Vagina (tissue), 2 donors: ENCODE measurements at regions not wholly inside any gene's neighbourhood (a gene's known extent, or its start where the extent isn't known, plus 50 kb on each side); places are given as distances from the start of the nearest gene placed in this dataset.

Experiments used
- DNase-seq, 2 donors: peaks; one replicate each; pipeline ENCODE4 v3.0.0-alpha.2; 2017; ENCODE audit errors: extremely low spot score in 2 of 2
- H3K27ac ChIP-seq: fragments of 200-600 bp; sonication (generic); one replicate; pipeline ENCODE4 v1.5.1; 2019
- H3K27me3 ChIP-seq: fragments of 200-600 bp; sonication (generic); one replicate; pipeline ENCODE4 v1.5.1; 2019
- H3K36me3 ChIP-seq, 2 donors: fragments of 200-600 bp; sonication (generic); one replicate each; pipeline ENCODE4 v1.5.1; 2017 to 2019
- H3K4me1 ChIP-seq: fragments of 200-600 bp; sonication (generic); one replicate; pipeline ENCODE4 v1.5.1; 2019
- H3K4me3 ChIP-seq, 2 donors: fragments of 200-600 bp; sonication (generic); 1 replicate in 1 of 2; 2 replicates in 1 of 2; pipeline ENCODE4 v1.5.1; 2016 to 2019
- H3K9me3 ChIP-seq: fragments of 200-600 bp; sonication (generic); one replicate; pipeline ENCODE4 v1.5.1; 2019
- POLR2A ChIP-seq, 2 donors: fragments of 450-650 bp; IDR thresholded peaks; one replicate each; pipeline ENCODE4 v1.6.1; 2017; ENCODE audit warnings: antibody characterized with exemption in 2 of 2, mild to moderate bottlenecking in 2 of 2, moderate library complexity in 2 of 2
- POLR2AphosphoS5 ChIP-seq, 2 donors: sonication (generic); formaldehyde crosslinking; IDR thresholded peaks; one replicate each; pipeline ENCODE4 v1.9.0; 2017; ENCODE audit warnings: antibody characterized with exemption in 2 of 2, mild to moderate bottlenecking in 2 of 2, low read depth in 1 of 2; ENCODE audit not compliant: insufficient read depth in 1 of 2
- intact Hi-C: fragments of 100-400 bp; cut with DNase I; formaldehyde crosslinking; loops from one replicate; pipeline ENCODE4 v1.15.1; 2023
- TF ChIP-seq, protein P1 (sequence below), 3 experiments: fragments of 450-650 bp in 2 of 3; fragments of 200-600 bp in 1 of 3; sonication (generic) in 1 of 3; IDR thresholded peaks; one replicate each; pipeline ENCODE4 v1.5.1; 2017 to 2019; ENCODE audit warnings: antibody characterized with exemption in 3 of 3, mild to moderate bottlenecking in 2 of 3, moderate library complexity in 2 of 3

- no peak for TF ChIP-seq POLR2A (IDR thresholded peaks at IDR 0.05)
- TF ChIP-seq, protein P1, sequence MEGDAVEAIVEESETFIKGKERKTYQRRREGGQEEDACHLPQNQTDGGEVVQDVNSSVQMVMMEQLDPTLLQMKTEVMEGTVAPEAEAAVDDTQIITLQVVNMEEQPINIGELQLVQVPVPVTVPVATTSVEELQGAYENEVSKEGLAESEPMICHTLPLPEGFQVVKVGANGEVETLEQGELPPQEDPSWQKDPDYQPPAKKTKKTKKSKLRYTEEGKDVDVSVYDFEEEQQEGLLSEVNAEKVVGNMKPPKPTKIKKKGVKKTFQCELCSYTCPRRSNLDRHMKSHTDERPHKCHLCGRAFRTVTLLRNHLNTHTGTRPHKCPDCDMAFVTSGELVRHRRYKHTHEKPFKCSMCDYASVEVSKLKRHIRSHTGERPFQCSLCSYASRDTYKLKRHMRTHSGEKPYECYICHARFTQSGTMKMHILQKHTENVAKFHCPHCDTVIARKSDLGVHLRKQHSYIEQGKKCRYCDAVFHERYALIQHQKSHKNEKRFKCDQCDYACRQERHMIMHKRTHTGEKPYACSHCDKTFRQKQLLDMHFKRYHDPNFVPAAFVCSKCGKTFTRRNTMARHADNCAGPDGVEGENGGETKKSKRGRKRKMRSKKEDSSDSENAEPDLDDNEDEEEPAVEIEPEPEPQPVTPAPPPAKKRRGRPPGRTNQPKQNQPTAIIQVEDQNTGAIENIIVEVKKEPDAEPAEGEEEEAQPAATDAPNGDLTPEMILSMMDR (IDR thresholded peaks at IDR 0.05) = no peak
- TF ChIP-seq POLR2AphosphoS5 (IDR thresholded peaks at IDR 0.05; ENCODE audit: insufficient read depth in 1 of 2, low read depth in 1 of 2) = no peak
Measured at GRCh38 chr5:173786286-173787187, 101.6 kb upstream of the CPEB4 start.

GRCh38 chr5:173789031-173789920 lies 98.9 kb upstream of the CPEB4 start:
- Histone ChIP-seq H3K27me3 (no peaks in the 10 kb centered on the region), H3K9me3 (no peaks in the 10 kb centered on the region), H3K4me3 (no peak overlapping the region), H3K36me3 (no peaks in the 10 kb centered on the region), H3K4me1 (peaks cover 6% of the 10 kb centered on the region), H3K27ac (no peak overlapping the region)
- intact Hi-C loops = no loop called here
- TF ChIP-seq POLR2AphosphoS5 (IDR thresholded peaks at IDR 0.05; ENCODE audit: insufficient read depth in 1 of 2, low read depth in 1 of 2) (no peak), POLR2A (IDR thresholded peaks at IDR 0.05) (no peak)
- TF ChIP-seq, protein P1 (IDR thresholded peaks at IDR 0.05) = no peak
- no peak for DNase-seq

More at GRCh38 chr5:173786286-173787187, 101.6 kb upstream of the CPEB4 start:
- Histone ChIP-seq H3K4me3 (no peak overlapping the region), H3K4me1 (peaks cover 20% of the 10 kb centered on the region), H3K36me3 (no peaks in the 10 kb centered on the region), H3K27ac (no peak overlapping the region), H3K27me3 (no peaks in the 10 kb centered on the region), H3K9me3 (no peaks in the 10 kb centered on the region)
- no peak for DNase-seq
- intact Hi-C loops = no loop called here

GRCh38 chr5:173790177-173790719 lies 97.9 kb upstream of the CPEB4 start:
- no peaks in the 10 kb centered on the region for H3K9me3 ChIP-seq
- no peak for TF ChIP-seq POLR2A (IDR thresholded peaks at IDR 0.05)
- no peak for TF ChIP-seq POLR2AphosphoS5 (IDR thresholded peaks at IDR 0.05; ENCODE audit: insufficient read depth in 1 of 2, low read depth in 1 of 2)
- TF ChIP-seq, protein P1 (IDR thresholded peaks at IDR 0.05) = no peak
- H3K4me1 ChIP-seq = peaks cover 11% of the 10 kb centered on the region
- H3K4me3 ChIP-seq = no peak overlapping the region
- intact Hi-C loops = no loop called here
- H3K27ac ChIP-seq = no peak overlapping the region
- no peaks in the 10 kb centered on the region for H3K27me3 ChIP-seq
- DNase-seq = no peak
- H3K36me3 ChIP-seq = no peaks in the 10 kb centered on the region

GRCh38 chr5:173790836-173791546 lies 97.2 kb upstream of the CPEB4 start:
- Histone ChIP-seq H3K27me3 (no peaks in the 10 kb centered on the region), H3K9me3 (no peaks in the 10 kb centered on the region), H3K4me3 (no peak overlapping the region), H3K36me3 (no peaks in the 10 kb centered on the region), H3K27ac (no peak overlapping the region), H3K4me1 (peaks cover 11% of the 10 kb centered on the region)
- no peak for DNase-seq
- TF ChIP-seq POLR2AphosphoS5 (IDR thresholded peaks at IDR 0.05; ENCODE audit: insufficient read depth in 1 of 2, low read depth in 1 of 2) (no peak), POLR2A (IDR thresholded peaks at IDR 0.05) (no peak)
- TF ChIP-seq, protein P1 (IDR thresholded peaks at IDR 0.05) = no peak
- intact Hi-C loops = no loop called here
